ENCODE measurements at regions not wholly inside any gene's neighbourhood (a gene's known extent, or its start where the extent isn't known, plus 50 kb on each side); places are given as distances from the start of the nearest gene placed in this dataset.

DNA sequence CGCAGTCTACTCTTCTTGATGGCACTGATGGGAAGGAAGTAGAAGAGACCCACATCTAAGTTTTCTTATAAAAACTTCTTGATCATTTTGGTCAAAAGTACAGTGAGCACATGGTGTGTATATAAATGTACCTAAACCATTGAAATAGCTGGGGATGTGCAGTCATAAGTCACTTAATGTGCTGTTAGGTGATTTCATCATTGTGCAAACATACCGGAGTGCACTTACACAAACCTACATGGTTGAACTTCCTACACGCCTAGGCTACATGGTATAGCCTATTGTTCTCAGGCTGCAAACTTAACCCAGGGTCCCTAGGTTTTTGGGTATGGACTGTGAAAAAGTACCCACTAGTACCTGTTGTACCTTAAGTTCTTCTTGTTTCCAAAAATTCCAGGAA lies 123.3 kb upstream of the ZNF438 start:
- POLR2A ChIA-PET, result no interaction called here
- DNase-seq (no peak), ATAC-seq (ENCODE audit: low read depth) (no peak)
- Mint-ChIP-seq H3K4me1 (no peaks in the 10 kb centered on the region), H3K27me3 (no peaks in the 10 kb centered on the region), H3K4me3 (no peak overlapping the region), H3K27ac (no peak overlapping the region), H3K9me3 (no peaks in the 10 kb centered on the region), H3K36me3 (no peaks in the 10 kb centered on the region)

GRCh38 chr10:31157123-31158010 lies 125.7 kb upstream of the ZNF438 start:
- Mint-ChIP-seq H3K27ac (no peak overlapping the region), H3K4me3 (no peak overlapping the region), H3K27me3 (peaks cover 12% of the 10 kb centered on the region), H3K9me3 (peaks cover 3% of the 10 kb centered on the region), H3K36me3 (no peaks in the 10 kb centered on the region), H3K4me1 (no peaks in the 10 kb centered on the region)
- ATAC-seq (ENCODE audit: low read depth) (no peak), DNase-seq (no peak)
- POLR2A ChIA-PET, result no interaction called here

GRCh38 chr10:31158011-31158658 lies 126.5 kb upstream of the ZNF438 start:
- H3K4me3 Mint-ChIP-seq, result no peak overlapping the region
- H3K4me1 Mint-ChIP-seq, result no peaks in the 10 kb centered on the region
- DNase-seq (no peak), ATAC-seq (ENCODE audit: low read depth) (no peak)
- no peaks in the 10 kb centered on the region for H3K36me3 Mint-ChIP-seq
- peaks cover 12% of the 10 kb centered on the region for H3K27me3 Mint-ChIP-seq
- POLR2A ChIA-PET, result no interaction called here
- H3K27ac Mint-ChIP-seq, result no peak overlapping the region
- peaks cover 3% of the 10 kb centered on the region for H3K9me3 Mint-ChIP-seq

DNA sequence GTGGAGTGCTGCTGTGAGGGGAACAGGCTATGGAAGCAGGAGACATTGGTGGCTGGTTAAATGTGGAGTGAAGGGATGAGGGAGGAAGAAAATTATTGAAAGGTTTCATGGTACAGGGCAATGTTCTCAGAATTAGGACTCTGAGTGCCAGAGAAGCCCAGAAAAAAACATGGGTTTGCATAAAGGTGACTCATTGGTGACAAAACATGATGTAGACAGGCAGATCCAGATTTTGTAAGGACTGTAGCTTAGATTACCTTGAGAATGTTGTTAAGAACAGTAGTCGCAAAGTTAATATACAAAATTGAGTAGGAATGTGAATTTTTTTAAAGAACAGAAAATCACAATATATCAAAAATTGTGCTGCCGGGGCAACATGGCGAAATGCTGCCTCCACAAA lies 134.9 kb upstream of the ZNF438 start:
- Mint-ChIP-seq H3K4me3 (no peak overlapping the region), H3K27me3 (peaks cover 7% of the 10 kb centered on the region), H3K27ac (no peak overlapping the region), H3K9me3 (peaks cover 2% of the 10 kb centered on the region), H3K36me3 (no peaks in the 10 kb centered on the region), H3K4me1 (no peaks in the 10 kb centered on the region)
- no peak for ATAC-seq (ENCODE audit: low read depth)
- DNase-seq, result no peak
- POLR2A ChIA-PET, result no interaction called here

DNA sequence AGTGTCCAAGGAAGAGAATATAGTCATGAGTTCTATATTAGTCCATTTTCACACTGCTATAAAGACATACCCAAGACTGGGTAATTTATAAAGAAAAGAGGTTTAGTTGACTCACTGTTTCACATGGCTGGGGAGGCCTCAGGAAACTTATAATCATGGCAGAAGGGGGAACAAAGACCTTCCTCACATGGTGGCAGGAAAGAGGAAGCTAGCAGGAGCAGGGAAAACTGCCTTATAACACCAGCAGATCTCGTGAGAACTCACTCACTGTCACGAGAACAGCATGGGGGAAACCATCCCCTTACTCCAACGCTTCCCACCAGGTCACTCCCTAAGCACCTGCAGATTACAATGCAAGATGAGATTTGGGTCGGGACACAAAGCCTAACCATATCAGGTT lies 139.0 kb upstream of the ZNF438 start:
- H3K4me3 Mint-ChIP-seq, result no peak overlapping the region
- no peak for ATAC-seq (ENCODE audit: low read depth)
- no peak for DNase-seq
- no peaks in the 10 kb centered on the region for H3K36me3 Mint-ChIP-seq
- no peaks in the 10 kb centered on the region for H3K27me3 Mint-ChIP-seq
- POLR2A ChIA-PET, result no interaction called here
- peaks cover 6% of the 10 kb centered on the region for H3K9me3 Mint-ChIP-seq
- H3K4me1 Mint-ChIP-seq, result no peaks in the 10 kb centered on the region
- no peak overlapping the region for H3K27ac Mint-ChIP-seq

- H3K27ac Mint-ChIP-seq, result no peak overlapping the region
- H3K4me1 Mint-ChIP-seq, result no peaks in the 10 kb centered on the region
- H3K4me3 Mint-ChIP-seq, result no peak overlapping the region
- no peaks in the 10 kb centered on the region for H3K27me3 Mint-ChIP-seq
- peaks cover 5% of the 10 kb centered on the region for H3K9me3 Mint-ChIP-seq
- no peaks in the 10 kb centered on the region for H3K36me3 Mint-ChIP-seq
- DNase-seq (no peak), ATAC-seq (ENCODE audit: low read depth) (no peak)
- POLR2A ChIA-PET, result no interaction called here
These were observed 139.9 kb upstream of the ZNF438 start for GRCh38 chr10:31171402-31172083.

DNA sequence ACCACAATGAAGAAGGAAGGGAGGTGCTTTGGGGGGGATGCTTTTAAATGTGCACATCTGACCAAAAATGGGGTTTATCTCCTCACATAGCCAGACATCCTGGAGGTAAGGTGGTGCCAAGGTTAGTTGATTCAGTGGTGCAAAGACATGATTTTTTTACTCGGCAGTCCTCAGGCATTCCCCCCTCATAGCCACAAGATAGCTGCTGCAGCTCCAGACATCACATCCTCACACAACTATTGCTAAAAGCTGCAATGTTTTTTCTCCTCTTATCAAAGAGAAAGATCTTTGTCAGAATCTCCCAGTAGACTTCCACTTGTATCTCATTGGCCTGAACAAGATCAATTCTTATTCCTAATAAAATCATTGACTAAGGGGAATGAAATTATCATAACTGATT lies 141.3 kb upstream of the ZNF438 start:
- Mint-ChIP-seq H3K27ac (no peak overlapping the region), H3K4me3 (no peak overlapping the region), H3K36me3 (no peaks in the 10 kb centered on the region), H3K9me3 (peaks cover 8% of the 10 kb centered on the region), H3K4me1 (no peaks in the 10 kb centered on the region), H3K27me3 (no peaks in the 10 kb centered on the region)
- POLR2A ChIA-PET, result no interaction called here
- DNase-seq (no peak), ATAC-seq (ENCODE audit: low read depth) (no peak)

GRCh38 chr10:31173752-31174151 lies 142.1 kb upstream of the ZNF438 start:
- Mint-ChIP-seq H3K27ac (no peak overlapping the region), H3K4me1 (no peaks in the 10 kb centered on the region), H3K36me3 (no peaks in the 10 kb centered on the region), H3K27me3 (no peaks in the 10 kb centered on the region), H3K9me3 (peaks cover 8% of the 10 kb centered on the region), H3K4me3 (no peak overlapping the region)
- no peak for ATAC-seq (ENCODE audit: low read depth)
- no peak for DNase-seq
- POLR2A ChIA-PET, result no interaction called here

GRCh38 chr10:31179091-31179680 lies 139.8 kb upstream of the ZEB1 start:
- no peak for DNase-seq
- POLR2A ChIA-PET, result no interaction called here
- no peaks in the 10 kb centered on the region for H3K27me3 Mint-ChIP-seq
- H3K27ac Mint-ChIP-seq, result no peak overlapping the region
- peaks cover 9% of the 10 kb centered on the region for H3K9me3 Mint-ChIP-seq
- no peak overlapping the region for H3K4me3 Mint-ChIP-seq
- no peaks in the 10 kb centered on the region for H3K4me1 Mint-ChIP-seq
- ATAC-seq (ENCODE audit: low read depth), result no peak
- no peaks in the 10 kb centered on the region for H3K36me3 Mint-ChIP-seq

- Mint-ChIP-seq H3K36me3 (no peaks in the 10 kb centered on the region), H3K27ac (no peak overlapping the region), H3K9me3 (peaks cover 2% of the 10 kb centered on the region), H3K27me3 (no peaks in the 10 kb centered on the region), H3K4me3 (no peak overlapping the region), H3K4me1 (peaks cover 2% of the 10 kb centered on the region)
- ATAC-seq (ENCODE audit: low read depth), result no peak
- POLR2A ChIA-PET, result no interaction called here
- DNase-seq, result no peak
These were observed 132.6 kb upstream of the ZEB1 start for GRCh38 chr10:31186225-31187000.

DNA sequence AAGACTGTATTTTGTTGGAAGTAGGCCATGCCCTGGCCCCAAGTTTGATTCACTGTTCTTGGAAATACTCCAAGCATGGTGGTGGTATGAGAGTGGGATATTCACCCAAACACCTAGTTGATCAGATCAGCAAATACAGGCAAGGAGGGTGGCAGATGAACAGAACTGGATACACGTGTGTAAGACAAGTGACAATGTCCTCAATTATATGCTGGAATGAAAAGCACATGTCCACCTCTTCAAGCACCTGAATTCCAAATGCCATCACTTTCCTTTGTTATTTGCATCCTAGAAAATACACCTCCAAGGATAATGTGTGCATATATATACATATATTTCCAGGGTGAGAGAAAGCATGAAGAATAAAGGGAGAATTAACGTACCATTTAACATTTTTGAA lies 131.8 kb upstream of the ZEB1 start:
- no peak overlapping the region for H3K27ac Mint-ChIP-seq

GRCh38 chr10:31187607-31188210 lies 131.3 kb upstream of the ZEB1 start:
- peaks cover 2% of the 10 kb centered on the region for H3K4me1 Mint-ChIP-seq
- no peak overlapping the region for H3K4me3 Mint-ChIP-seq
- no peaks in the 10 kb centered on the region for H3K27me3 Mint-ChIP-seq
- peaks cover 2% of the 10 kb centered on the region for H3K9me3 Mint-ChIP-seq
- POLR2A ChIA-PET, result no interaction called here
- no peak for ATAC-seq (ENCODE audit: low read depth)
- no peak for DNase-seq
- H3K27ac Mint-ChIP-seq, result no peak overlapping the region
- no peaks in the 10 kb centered on the region for H3K36me3 Mint-ChIP-seq

More for the DNA sequence above, 131.8 kb upstream of the ZEB1 start:
- Mint-ChIP-seq H3K4me3 (no peak overlapping the region), H3K27me3 (no peaks in the 10 kb centered on the region), H3K36me3 (no peaks in the 10 kb centered on the region), H3K4me1 (peaks cover 2% of the 10 kb centered on the region), H3K9me3 (peaks cover 2% of the 10 kb centered on the region)
- ATAC-seq (ENCODE audit: low read depth) (no peak), DNase-seq (no peak)
- POLR2A ChIA-PET, result no interaction called here

All from activated naive CD8-positive, alpha-beta T cell treated with anti-CD3 and anti-CD28 coated beads, Interleukin-2, amount 10 ng/mL, durations not matched to agents 7 days and 5 days (primary cell).